GM19043 (cell line): ENCODE measurements at regions not wholly inside any gene's neighbourhood (a gene's known extent, or its start where the extent isn't known, plus 50 kb on each side); places are given as distances from the start of the nearest gene placed in this dataset.

Experiments
- ATAC-seq: cut with Tn5 transposase; IDR thresholded peaks from one replicate; pipeline ENCODE4 v1.9.1; 2021; ENCODE audit warnings: low read depth; ENCODE audit not compliant: unreplicated experiment

DNA sequence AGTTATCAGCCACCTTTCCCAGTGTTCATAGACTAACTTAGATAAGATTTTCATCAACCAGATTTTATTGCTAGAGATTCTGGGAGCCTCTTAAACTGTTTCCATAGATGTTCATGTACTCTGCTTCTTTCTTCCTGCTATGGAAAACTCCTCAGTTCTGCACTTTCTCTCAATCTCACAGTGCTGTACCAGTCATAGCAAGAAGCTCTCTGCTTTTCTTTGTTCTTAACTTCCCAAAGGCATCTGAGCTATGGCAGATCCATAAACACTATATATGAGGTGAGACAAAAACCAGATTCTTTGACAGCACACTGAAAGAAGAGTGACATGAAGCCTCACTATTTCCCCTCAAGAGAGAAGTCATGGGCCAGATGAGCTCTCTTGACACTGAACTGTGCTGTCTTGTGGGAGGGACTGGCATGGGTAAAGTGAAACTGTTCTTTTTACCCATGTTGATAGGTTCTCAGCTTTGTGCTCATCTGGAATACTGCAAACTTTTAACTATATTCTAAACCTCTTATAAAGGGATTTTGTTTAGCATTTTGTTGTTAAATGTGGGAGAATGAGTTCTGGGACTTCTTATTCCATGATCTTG is 64.2 kb upstream of the LYPLAL1 start:
- ATAC-seq = no peak

DNA sequence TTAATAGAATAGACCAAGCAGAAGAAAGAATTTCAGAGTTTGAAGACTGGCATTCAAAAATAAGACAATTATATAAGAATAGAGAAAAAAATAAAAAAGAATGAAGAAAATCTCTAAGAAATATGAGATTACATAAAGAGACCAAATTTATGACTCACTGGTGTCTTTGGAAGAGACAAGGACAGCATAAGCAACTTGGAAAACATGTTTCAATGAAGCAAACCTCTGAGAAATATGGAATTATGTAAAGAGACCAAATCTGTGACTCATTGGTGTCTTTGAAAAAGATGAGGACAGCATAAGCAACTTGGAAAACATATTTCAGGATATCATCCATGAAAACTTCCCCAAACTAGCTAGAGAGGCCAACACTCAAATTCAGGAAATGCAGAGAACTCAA is 60.4 kb upstream of the LYPLAL1 start:
- no peak for ATAC-seq

DNA sequence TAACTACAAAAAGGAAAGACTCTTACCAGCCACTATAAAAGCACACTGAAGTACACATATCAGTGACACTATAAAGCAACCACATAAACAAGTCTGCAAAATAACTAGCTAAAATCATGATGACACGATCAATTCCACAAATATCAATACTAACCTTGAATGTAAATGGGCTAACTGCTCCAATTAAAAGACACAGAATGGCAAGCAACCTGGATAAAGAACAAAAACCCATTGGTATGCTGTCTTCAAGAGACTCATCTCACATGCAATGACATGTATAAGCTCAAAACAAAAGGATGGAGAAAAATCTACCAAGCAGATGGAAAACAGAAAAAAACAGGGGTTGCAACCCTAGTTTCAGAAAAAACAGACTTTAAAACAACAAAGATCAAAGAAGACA is 59.7 kb upstream of the LYPLAL1 start:
- no peak for ATAC-seq

DNA sequence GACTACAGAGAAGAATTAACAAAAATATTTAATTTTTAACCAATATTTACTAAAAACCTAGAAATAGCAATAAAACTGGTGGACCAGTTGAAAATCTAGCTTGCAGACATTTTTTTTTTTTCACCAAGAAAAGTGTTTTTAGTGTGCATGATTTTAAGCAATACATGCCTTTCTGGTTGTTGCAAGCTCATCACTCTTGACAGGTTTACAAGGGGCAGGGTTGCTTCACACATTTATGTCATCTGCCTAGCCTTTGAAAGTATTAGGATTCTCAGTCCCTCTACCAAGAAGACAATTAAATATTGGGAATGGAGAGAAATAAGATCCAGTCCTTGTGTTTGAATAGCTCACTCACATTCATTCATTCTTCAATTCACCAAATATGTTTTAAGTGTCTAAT is 53.8 kb upstream of the LYPLAL1 start:
- ATAC-seq = no peak

DNA sequence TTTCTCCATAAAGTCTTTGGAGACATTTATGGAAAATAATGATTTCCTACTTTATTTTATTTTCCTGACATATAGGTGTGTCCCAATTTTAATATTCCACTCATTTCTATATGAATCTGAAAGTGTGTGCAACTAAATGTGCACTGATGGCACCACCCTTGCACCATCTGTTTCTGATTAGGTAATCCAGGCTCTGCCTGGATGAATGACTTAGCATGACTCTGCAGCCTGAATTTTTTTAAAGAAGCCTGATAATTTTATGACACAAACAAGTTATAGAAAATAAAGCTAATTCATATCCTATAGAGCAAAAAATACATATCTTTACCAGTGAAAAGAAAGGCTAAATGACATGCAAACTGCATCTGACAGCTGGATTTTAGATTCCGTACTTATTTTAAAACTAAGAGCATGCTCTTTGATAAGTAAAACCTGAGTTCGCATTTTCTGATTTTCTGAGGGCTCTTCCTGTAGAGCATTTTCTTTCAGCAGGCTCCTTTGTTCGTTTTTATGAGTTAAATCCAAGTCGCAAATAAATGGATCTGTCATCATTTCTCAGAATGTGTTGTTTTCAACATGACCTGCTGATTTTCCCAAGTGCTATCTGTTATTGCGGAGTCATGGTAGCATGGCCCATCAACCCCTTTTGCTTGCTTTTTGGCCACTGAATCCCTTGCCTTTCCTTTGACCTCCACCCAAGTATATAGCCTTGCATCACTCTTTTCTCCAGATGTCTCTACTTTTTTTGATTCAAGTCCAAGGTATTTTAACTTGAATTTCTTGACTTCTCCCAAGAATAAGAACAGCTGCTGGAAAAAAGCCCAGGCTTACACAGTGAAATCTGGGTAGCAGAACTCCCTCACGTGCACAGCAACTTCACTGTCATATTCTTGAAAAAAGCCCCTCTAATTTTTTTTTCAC is 52.8 kb upstream of the LYPLAL1 start:
- no peak for ATAC-seq

DNA sequence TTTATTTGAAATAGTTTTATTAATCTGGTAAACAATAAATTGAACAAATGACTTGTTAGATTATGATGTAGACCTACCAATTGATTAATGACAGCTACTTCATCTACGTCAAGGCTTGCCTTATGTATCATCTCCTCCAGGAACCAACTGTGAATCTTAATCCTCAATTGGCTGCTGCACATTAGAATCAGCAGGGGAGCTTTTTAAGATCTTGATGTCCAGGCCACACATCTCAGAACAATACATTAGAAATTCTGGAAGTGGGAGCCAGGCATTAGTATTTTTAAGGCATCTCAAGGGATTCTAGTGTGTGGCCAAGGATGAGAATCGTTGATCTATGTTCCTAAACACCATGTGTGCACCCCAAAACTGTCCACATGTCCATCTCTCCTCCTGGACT is 52.0 kb upstream of the LYPLAL1 start:
- no peak for ATAC-seq

DNA sequence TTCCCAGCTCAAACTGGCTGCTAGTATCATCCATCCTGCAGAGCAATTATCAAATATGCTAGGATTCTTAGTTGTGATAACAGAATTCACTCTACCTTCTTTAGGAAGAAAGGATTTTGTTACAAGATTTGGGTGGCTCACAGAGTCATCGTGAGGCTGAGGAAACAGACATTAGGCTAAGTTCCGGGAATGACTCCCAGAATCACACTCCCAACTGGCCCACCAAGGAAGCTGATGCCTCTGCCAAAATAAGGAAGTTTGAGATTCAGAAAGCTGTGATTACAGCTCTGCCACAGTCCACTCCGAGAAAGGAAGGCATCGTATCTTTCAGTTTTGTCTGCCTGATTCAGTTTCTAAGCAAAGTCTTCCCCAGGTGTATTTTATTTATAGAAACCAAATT is 50.6 kb upstream of the LYPLAL1 start:
- ATAC-seq = no peak
